Psoas muscle (tissue), 7 donors: ENCODE measurements at regions not wholly inside any gene's neighbourhood (a gene's known extent, or its start where the extent isn't known, plus 50 kb on each side); places are given as distances from the start of the nearest gene placed in this dataset.
A peak's percentile ranks its signal among the peaks of the same experiment; 100 is the strongest.

Experiments
- ATAC-seq, 4 donors: fragments of 200-7000 bp; cut with Tn5 transposase; one replicate each; pipeline ENCODE4 v1.9.1; 2020; ENCODE audit warnings: moderate library complexity in 3 of 4, mild to moderate bottlenecking in 2 of 4
- DNase-seq, 2 donors: peaks; one replicate each; pipeline ENCODE4 v3.0.0-alpha.2; 2020
- H3K27ac ChIP-seq: fragments of 200-600 bp; one replicate; pipeline ENCODE4 v1.8.0; 2022
- H3K27me3 ChIP-seq, 3 donors: fragments of 200-600 bp in 1 of 3; one replicate each; pipeline versions ENCODE4 v1.6.1 to v1.8.0; 2013 to 2022; ENCODE audit warnings: low read length in 2 of 3, mild to moderate bottlenecking in 2 of 3, moderate library complexity in 1 of 3; ENCODE audit not compliant: insufficient read depth in 3 of 3
- H3K36me3 ChIP-seq, 2 donors: fragments of 200-600 bp in 1 of 2; one replicate each; pipeline versions ENCODE4 v1.6.1 to v1.8.0; 2013 to 2022; ENCODE audit warnings: low read depth in 1 of 2, mild to moderate bottlenecking in 1 of 2, moderate library complexity in 1 of 2; ENCODE audit not compliant: insufficient read depth in 1 of 2
- H3K4me1 ChIP-seq: fragments of 200-600 bp; one replicate; pipeline ENCODE4 v1.8.0; 2022
- H3K4me3 ChIP-seq: fragments of 200-600 bp; one replicate; pipeline ENCODE4 v1.8.0; 2022; ENCODE audit warnings: mild to moderate bottlenecking
- H3K9me3 ChIP-seq: fragments of 200-600 bp; one replicate; pipeline ENCODE4 v1.8.0; 2022
- CTCF ChIP-seq: fragments of 200-600 bp; IDR thresholded peaks from one replicate; pipeline ENCODE4 v1.8.0; 2022; ENCODE audit warnings: antibody characterized with exemption
- WGBS, 3 donors: extraction: QIAGEN DNeasy Blood & Tissue Kit; methylation state at CpG; one replicate each; pipeline versions ENCODE4 v1.1.6 to v1.1.7; 2013; 5-methylcytosine and 5-hydroxymethylcytosine counted together
- intact Hi-C, 2 donors: fragments of 100-400 bp; cut with DNase I; formaldehyde crosslinking; loops; one replicate each; pipeline versions ENCODE4 v1.11.0 to v1.14.2; 2022
- donor health status: healthy with polysubstance abuse.
- donor health status: DM: no; HTN: no; CAD: no; lungs with moderate emphysema.
- donor health status: Bipolar disorder and iron deficiency.
- donor health status: healthy.
- donor health status: DM: yes; HTN: yes; CAD: no.
- donor health status: DM: no; HTN: no; CAD: no.
- donor health status: DM: yes; HTN: yes; CAD: no.

- Histone ChIP-seq H3K27ac (no peak overlapping the region), H3K36me3 (no peaks in the 10 kb centered on the region), H3K27me3 (peaks cover 0 to 3% (median 0%) of the 10 kb centered on the region in 3 donors), H3K9me3 (no peaks in the 10 kb centered on the region), H3K4me1 (peaks cover 4% of the 10 kb centered on the region), H3K4me3 (no peak overlapping the region)
- intact Hi-C loops = no loop called here
- WGBS, 3 donors = 52 to 62% (median 54%) methylated on average over 9 of the region's 9 CpGs
- DNase-seq (peak in 1 of 2 donors; percentile 26), ATAC-seq (peak in 1 of 4 donors; percentile 45)
- TF ChIP-seq CTCF = no peak
These were observed 209.7 kb downstream of the GADD45G start for GRCh38 chr9:89814340-89815040.

- ATAC-seq (no peak), DNase-seq (no peak)
- no peak overlapping the region for H3K4me3 ChIP-seq
- H3K9me3 ChIP-seq = no peaks in the 10 kb centered on the region
- H3K4me1 ChIP-seq = peaks cover 4% of the 10 kb centered on the region
- no peak overlapping the region for H3K27ac ChIP-seq
- H3K36me3 ChIP-seq = no peaks in the 10 kb centered on the region
- 83 to 87% (median 83%) methylated on average over 9 of the region's 9 CpGs for WGBS, 3 donors
- intact Hi-C loops = no loop called here
- H3K27me3 ChIP-seq = peaks cover 0 to 3% (median 0%) of the 10 kb centered on the region in 3 donors
- TF ChIP-seq CTCF = no peak
These were observed 210.5 kb downstream of the GADD45G start for GRCh38 chr9:89815061-89815902.

DNA sequence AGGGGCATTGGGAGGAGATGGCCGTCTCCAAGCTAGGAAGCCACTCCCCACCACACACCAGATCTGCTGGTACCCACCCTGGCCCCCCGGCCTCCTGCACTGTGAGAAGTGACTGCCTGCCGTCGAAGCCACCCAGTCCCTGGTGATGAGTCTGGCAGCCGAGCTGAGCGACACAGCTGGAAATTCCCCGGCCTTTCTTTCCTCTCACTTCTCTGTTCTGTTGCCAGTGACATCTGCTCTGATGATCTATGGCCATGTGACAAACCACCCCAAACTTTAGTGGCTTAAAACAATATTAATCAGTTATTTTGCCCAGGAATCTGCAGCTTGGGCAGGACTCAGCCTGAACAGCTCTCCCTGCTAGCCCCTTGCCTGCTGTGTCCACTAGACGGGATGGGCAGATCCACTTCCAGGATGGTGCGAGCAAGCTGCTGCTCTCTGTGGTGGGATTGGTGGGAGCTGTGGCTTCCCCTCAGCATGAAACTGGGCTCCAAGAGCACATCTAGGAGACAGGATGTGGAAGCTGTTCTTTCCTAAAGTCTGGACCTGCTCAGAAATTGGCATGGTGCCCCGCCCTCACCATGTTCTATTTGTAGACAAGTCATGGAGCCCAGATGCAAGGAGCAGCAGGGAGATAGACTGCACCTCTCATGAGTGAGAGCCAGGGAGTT, 211.2 kb downstream of the GADD45G start:
- Histone ChIP-seq H3K9me3 (no peaks in the 10 kb centered on the region), H3K4me3 (no peak overlapping the region), H3K27me3 (peaks cover 0 to 3% (median 0%) of the 10 kb centered on the region in 3 donors), H3K4me1 (peaks cover 4% of the 10 kb centered on the region), H3K27ac (no peak overlapping the region), H3K36me3 (no peaks in the 10 kb centered on the region)
- 57 to 64% (median 58%) methylated on average over 10 of the region's 10 CpGs for WGBS, 3 donors
- ATAC-seq = no peak
- TF ChIP-seq CTCF = no peak
- intact Hi-C loops = no loop called here
- no peak for DNase-seq

DNA sequence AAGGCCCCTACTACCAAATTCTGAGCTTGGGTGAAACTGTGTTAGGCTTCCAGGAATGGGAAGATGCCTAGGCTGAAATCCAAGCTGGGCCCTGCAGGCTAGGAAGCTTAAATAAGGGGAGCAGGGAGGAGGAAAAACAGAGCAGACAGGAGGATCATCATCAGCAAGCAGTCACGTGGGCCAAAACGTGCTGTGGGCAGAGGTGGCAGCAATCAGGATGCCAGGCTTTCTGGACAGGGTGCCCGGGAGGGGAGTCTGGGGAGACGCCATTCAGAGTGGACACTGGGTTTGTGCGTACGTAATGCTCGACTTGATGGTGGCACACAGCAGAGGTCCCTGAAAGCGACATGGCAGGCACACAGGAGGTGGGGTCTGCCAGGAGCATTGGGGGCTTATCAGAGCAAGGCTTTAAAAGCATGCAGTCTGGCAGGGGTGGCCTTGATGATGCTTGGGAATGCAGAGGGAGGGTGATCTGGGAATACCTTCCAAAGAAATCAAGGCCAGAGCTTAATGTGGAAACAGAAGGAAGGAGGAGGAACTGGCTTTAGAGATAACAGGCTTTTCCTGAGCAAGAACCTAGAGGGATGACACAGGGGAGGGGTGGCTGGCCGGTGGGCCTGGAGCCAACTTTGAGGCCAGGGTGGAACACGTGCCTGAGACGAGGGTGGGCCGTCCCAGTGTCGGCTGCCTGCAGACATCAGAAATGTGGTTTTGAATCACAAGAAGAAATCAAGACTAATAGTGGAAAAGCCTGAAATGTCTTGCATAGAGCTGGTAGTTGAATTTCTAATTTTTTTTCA, 212.5 kb downstream of the GADD45G start:
- no peak for TF ChIP-seq CTCF
- intact Hi-C loops = no loop called here
- H3K27me3 ChIP-seq = peaks cover 0 to 3% (median 0%) of the 10 kb centered on the region in 3 donors
- WGBS, 3 donors = 86 to 90% (median 87%) methylated on average over 13 of the region's 13 CpGs
- no peak overlapping the region for H3K4me3 ChIP-seq
- no peak for DNase-seq
- no peaks in the 10 kb centered on the region for H3K9me3 ChIP-seq
- H3K4me1 ChIP-seq = peaks cover 4% of the 10 kb centered on the region
- no peaks in the 10 kb centered on the region for H3K36me3 ChIP-seq
- no peak for ATAC-seq
- H3K27ac ChIP-seq = no peak overlapping the region
